ENCODE measurements at regions not wholly inside any gene's neighbourhood (a gene's known extent, or its start where the extent isn't known, plus 50 kb on each side); places are given as distances from the start of the nearest gene placed in this dataset.
"Not testable (repeated sequence)": the region's sequence is repeated elsewhere in the genome, so short reads cannot be mapped to it uniquely, and the experiment has no call there.

DNA sequence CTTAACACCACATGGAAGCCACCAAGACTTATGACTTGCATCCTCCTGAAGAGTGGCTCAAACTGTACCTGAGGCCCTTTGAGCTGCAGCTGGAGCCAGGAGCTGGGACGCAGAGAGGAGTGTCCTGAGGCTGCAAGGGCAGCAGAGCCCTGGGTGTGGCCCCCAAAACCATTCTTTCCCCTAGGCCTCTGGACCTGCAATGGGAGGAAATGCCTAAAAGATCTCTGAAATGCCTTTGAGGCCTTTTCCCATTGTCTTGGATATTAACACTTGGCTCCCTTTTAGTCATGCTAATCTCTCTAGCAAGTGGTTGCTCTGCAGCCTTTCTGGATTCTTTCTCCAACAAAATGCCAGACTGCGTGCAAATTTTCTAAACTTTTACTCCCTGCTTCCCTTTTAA lies 156.1 kb downstream of the SLC38A4 start:
- Histone ChIP-seq H3K4me1 (ENCODE audit: control insufficient read depth, insufficient read depth, low read length) (peaks cover 15% of the 10 kb centered on the region), H3K27me3 (replicated peaks; ENCODE audit: control insufficient read depth, insufficient read depth, low read length) (no peaks in the 10 kb centered on the region), H3K9ac (ENCODE audit: low read length) (no peak overlapping the region), H3K9me3 (ENCODE audit: control insufficient read depth, low read length) (no peaks in the 10 kb centered on the region), H3K4me3 (ENCODE audit: low read length) (no peak overlapping the region), H3K36me3 (ENCODE audit: control insufficient read depth, insufficient read depth, low read length, severe bottlenecking) (no peaks in the 10 kb centered on the region)
- no peak for DNase-seq (ENCODE audit: low read depth)

DNA sequence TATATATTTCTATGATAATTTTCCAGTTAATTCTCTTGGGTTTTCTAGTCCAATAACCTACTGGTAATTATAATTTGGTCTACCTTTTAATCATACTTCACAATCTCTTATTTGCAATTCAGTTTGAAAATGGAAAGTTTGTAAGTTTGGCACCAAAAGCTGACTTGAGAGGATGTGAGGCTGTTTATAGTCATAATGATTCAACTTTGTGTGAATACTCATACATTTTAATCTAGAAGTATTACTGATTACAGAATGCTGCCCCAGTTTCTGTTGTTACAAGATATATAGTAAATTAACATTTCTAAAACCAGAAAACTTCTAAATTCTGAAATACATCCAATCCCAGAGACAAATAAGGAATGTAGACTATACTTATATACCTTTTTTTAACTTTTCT lies 158.2 kb downstream of the SLC38A4 start:
- Histone ChIP-seq H3K4me3 (ENCODE audit: low read length) (no peak overlapping the region), H3K36me3 (ENCODE audit: control insufficient read depth, insufficient read depth, low read length, severe bottlenecking) (no peaks in the 10 kb centered on the region), H3K27me3 (replicated peaks; ENCODE audit: control insufficient read depth, insufficient read depth, low read length) (no peaks in the 10 kb centered on the region), H3K9me3 (ENCODE audit: control insufficient read depth, low read length) (no peaks in the 10 kb centered on the region), H3K4me1 (ENCODE audit: control insufficient read depth, insufficient read depth, low read length) (peaks cover 36% of the 10 kb centered on the region), H3K9ac (ENCODE audit: low read length) (no peak overlapping the region)
- no peak for DNase-seq (ENCODE audit: low read depth)

DNA sequence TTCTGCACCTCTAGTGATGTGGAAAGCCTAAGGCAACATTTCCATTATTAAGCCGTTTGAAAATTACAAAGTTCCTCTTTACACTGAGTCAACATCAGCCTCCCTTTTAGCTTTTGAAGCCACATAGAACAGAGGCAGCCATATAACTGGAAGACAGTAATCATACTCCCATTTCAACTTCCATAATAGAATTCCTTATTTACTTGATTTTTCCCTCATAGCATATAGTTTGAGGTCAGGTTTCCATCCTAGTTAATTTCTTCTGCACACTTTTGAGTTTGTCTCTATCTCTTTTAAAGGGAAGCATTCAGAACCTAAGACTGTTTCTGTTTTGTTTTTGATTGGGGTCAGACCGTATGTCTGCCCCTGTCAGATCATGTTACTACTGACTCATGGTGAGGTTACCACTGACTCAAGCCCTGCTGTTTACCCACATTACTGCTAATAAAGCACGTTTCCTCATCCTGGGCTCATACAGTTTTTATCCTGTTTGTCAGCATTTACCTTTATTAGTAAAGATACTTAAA lies 161.0 kb downstream of the SLC38A4 start:
- Histone ChIP-seq H3K4me3 (ENCODE audit: low read length) (peak overlapping the region; percentile 66), H3K9me3 (ENCODE audit: control insufficient read depth, low read length) (no peaks in the 10 kb centered on the region), H3K27me3 (replicated peaks; ENCODE audit: control insufficient read depth, insufficient read depth, low read length) (no peaks in the 10 kb centered on the region), H3K9ac (ENCODE audit: low read length) (peak overlapping the region; percentile 71), H3K36me3 (ENCODE audit: control insufficient read depth, insufficient read depth, low read length, severe bottlenecking) (no peaks in the 10 kb centered on the region), H3K4me1 (ENCODE audit: control insufficient read depth, insufficient read depth, low read length) (peaks cover 56% of the 10 kb centered on the region)
- DNase-seq (ENCODE audit: low read depth), result peak; percentile 83

DNA sequence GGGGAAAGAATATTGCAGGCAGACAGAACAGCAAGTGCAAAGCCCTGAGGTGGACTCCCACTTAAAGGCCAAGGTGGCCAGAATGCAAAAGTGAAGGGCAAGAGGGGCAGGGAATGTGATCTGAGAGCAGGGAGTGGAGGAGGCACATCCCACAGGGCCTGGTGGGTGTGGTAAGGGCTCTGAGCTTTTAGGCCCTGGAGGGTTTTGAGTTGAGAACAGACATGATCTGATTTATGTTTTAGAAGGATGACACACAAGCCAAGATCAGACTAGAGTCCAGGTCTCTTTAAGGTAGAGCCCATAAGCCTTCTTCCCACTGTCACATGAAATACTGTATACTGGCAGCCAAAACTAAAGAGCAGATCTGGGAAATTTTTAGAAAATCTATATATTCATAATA lies 162.5 kb downstream of the SLC38A4 start:
- no peaks in the 10 kb centered on the region for H3K27me3 ChIP-seq (replicated peaks; ENCODE audit: control insufficient read depth, insufficient read depth, low read length)
- H3K4me1 ChIP-seq (ENCODE audit: control insufficient read depth, insufficient read depth, low read length), result peaks cover 71% of the 10 kb centered on the region
- H3K36me3 ChIP-seq (ENCODE audit: control insufficient read depth, insufficient read depth, low read length, severe bottlenecking), result no peaks in the 10 kb centered on the region
- H3K9ac ChIP-seq (ENCODE audit: low read length), result peak overlapping the region; percentile 71
- no peaks in the 10 kb centered on the region for H3K9me3 ChIP-seq (ENCODE audit: control insufficient read depth, low read length)
- no peak overlapping the region for H3K4me3 ChIP-seq (ENCODE audit: low read length)
- no peak for DNase-seq (ENCODE audit: low read depth)

DNA sequence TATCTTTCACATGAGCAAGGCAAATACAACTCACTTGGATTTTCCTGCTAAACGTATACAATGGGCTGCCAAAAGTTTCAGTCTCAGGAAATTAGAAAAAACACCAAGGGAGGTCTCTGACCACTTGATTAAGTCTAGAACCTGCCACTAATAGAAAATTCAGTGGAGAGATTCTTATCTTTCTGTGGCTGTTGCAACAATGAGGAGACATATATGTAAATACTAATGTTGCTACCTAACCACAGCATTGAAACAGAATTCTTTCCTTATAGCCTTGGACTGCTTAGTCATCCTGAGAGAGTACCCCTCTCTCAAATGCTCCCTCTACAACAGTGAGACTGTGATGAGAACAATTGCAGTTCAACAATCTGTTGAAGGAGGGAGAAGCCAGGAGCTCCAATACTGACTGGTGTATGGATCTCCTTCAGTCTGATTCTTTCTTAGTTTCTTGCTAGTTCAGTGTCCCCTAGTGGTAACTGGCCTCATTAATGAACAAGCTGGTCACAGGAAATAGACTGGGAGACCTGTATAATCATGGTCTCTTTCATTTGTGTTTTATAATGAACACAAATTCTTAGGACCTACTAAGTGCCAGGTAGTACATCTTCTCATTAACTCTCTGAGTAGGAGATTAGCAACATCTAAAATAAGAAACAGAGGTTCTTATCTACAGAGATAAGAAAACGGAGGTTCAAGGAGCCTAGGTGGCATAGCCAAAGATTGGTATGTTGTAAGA lies 164.5 kb downstream of the SLC38A4 start:
- peak; percentile 89 for DNase-seq (ENCODE audit: low read depth)

DNA sequence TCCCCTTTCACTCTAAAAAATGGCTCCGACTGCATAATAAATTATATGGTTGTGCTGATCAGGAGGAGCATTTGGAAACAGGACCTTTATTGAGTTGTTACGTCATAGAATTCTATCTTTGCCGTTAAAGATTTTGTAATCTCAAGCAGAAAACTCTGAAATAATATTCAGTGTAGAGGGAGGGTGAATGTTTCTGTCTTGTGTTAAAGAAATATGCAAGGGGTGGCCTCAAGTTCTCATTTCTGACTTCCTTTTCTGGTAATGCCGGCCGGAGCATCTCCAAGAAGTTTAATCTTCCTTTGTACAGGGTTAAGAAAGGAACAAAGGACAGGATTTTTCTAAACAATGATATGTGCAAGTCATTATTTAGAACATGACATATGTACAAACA lies 165.1 kb downstream of the SLC38A4 start:
- no peaks in the 10 kb centered on the region for H3K36me3 ChIP-seq (ENCODE audit: control insufficient read depth, insufficient read depth, low read length, severe bottlenecking)
- no peaks in the 10 kb centered on the region for H3K9me3 ChIP-seq (ENCODE audit: control insufficient read depth, low read length)
- DNase-seq (ENCODE audit: low read depth), result peak; percentile 67
- no peaks in the 10 kb centered on the region for H3K27me3 ChIP-seq (replicated peaks; ENCODE audit: control insufficient read depth, insufficient read depth, low read length)
- peak overlapping the region; percentile 82 for H3K9ac ChIP-seq (ENCODE audit: low read length)
- peaks cover 84% of the 10 kb centered on the region for H3K4me1 ChIP-seq (ENCODE audit: control insufficient read depth, insufficient read depth, low read length)
- H3K4me3 ChIP-seq (ENCODE audit: low read length), result peak overlapping the region; percentile 62

More for the DNA sequence above, 164.5 kb downstream of the SLC38A4 start:
- H3K36me3 ChIP-seq (ENCODE audit: control insufficient read depth, insufficient read depth, low read length, severe bottlenecking), result no peaks in the 10 kb centered on the region
- peak overlapping the region; percentile 82 for H3K9ac ChIP-seq (ENCODE audit: low read length)
- H3K4me3 ChIP-seq (ENCODE audit: low read length), result peak overlapping the region; percentile 62
- no peaks in the 10 kb centered on the region for H3K27me3 ChIP-seq (replicated peaks; ENCODE audit: control insufficient read depth, insufficient read depth, low read length)
- H3K9me3 ChIP-seq (ENCODE audit: control insufficient read depth, low read length), result no peaks in the 10 kb centered on the region
- H3K4me1 ChIP-seq (ENCODE audit: control insufficient read depth, insufficient read depth, low read length), result peaks cover 84% of the 10 kb centered on the region

DNA sequence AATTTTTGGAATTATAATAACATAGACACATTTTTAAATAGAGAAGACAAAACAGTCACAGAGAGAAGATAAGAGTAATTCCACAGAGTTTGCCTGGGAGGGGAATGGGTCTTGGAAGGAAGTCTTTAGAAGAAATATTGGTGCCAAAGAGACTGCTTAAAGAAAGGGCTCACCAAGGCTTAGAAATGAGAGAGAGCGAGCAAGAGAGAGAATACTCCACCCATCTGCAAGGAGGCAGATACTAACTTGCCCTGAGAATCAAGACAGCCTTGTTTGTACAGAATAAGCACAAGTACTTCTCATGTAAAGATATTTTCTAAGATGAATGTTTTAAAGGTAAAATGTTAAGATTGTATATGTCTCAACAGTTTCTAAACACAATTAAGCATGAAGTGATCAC lies 165.5 kb downstream of the SLC38A4 start:
- no peaks in the 10 kb centered on the region for H3K36me3 ChIP-seq (ENCODE audit: control insufficient read depth, insufficient read depth, low read length, severe bottlenecking)
- H3K4me3 ChIP-seq (ENCODE audit: low read length), result peak overlapping the region; percentile 62
- no peaks in the 10 kb centered on the region for H3K9me3 ChIP-seq (ENCODE audit: control insufficient read depth, low read length)
- H3K27me3 ChIP-seq (replicated peaks; ENCODE audit: control insufficient read depth, insufficient read depth, low read length), result no peaks in the 10 kb centered on the region
- H3K4me1 ChIP-seq (ENCODE audit: control insufficient read depth, insufficient read depth, low read length), result peaks cover 80% of the 10 kb centered on the region
- peak; percentile 33 for DNase-seq (ENCODE audit: low read depth)
- H3K9ac ChIP-seq (ENCODE audit: low read length), result peak overlapping the region; percentile 82

DNA sequence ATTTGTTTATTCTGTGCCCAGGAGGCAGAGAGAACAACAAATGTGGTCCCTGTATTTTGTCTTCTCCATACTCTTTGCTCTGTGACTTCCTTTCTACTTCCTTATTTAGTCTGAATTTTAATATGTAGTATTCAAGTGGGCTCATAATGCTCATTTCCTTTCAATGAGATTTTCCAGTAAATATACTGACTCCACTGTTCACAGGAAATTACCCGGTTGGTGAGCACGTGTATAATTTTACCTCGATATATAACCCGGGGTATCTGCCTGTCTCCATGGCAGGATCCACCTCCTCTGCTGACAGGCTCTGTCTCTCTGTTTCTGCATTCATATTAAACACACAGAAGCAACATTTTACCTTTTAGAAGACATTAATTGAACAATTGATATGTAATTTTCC lies 166.0 kb downstream of the SLC38A4 start:
- Histone ChIP-seq H3K9me3 (ENCODE audit: control insufficient read depth, low read length) (no peaks in the 10 kb centered on the region), H3K27me3 (replicated peaks; ENCODE audit: control insufficient read depth, insufficient read depth, low read length) (no peaks in the 10 kb centered on the region), H3K36me3 (ENCODE audit: control insufficient read depth, insufficient read depth, low read length, severe bottlenecking) (no peaks in the 10 kb centered on the region), H3K4me1 (ENCODE audit: control insufficient read depth, insufficient read depth, low read length) (peaks cover 76% of the 10 kb centered on the region), H3K4me3 (ENCODE audit: low read length) (peak overlapping the region; percentile 62), H3K9ac (ENCODE audit: low read length) (peak overlapping the region; percentile 82)
- DNase-seq (ENCODE audit: low read depth), result no peak

DNA sequence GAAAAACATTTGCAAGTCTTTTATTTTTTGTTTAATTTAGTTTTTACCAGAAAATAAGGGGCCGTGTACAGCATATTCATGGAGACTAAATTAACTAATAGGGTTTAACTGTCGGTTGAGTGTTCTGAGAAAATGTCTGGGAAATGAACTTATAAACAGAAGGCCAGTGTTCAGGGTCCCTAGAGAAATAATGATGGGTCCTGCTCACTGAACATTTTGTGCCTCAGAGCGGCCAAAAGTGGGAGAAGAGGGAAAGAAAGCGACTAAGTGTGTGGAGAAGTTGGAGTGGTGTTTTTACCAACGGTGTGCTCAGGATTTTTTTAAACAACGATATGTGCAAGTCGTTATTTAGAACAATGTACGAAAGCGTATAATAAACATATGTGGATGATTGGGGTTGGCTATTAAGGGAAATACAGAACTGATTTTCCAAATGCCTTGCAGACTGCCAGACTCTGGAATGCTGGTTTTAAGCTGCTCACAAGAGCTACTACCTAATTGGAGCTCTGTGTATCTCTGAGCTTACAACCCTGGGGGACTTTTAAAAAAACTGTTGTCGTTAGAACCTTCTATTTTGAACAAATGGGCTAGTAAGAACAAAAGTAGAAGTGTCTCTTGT lies 166.7 kb downstream of the SLC38A4 start:
- peak; percentile 39 for DNase-seq (ENCODE audit: low read depth)
- peaks cover 69% of the 10 kb centered on the region for H3K4me1 ChIP-seq (ENCODE audit: control insufficient read depth, insufficient read depth, low read length)
- H3K36me3 ChIP-seq (ENCODE audit: control insufficient read depth, insufficient read depth, low read length, severe bottlenecking), result no peaks in the 10 kb centered on the region
- H3K27me3 ChIP-seq (replicated peaks; ENCODE audit: control insufficient read depth, insufficient read depth, low read length), result no peaks in the 10 kb centered on the region
- H3K9ac ChIP-seq (ENCODE audit: low read length), result peak overlapping the region; percentile 82
- H3K9me3 ChIP-seq (ENCODE audit: control insufficient read depth, low read length), result no peaks in the 10 kb centered on the region
- H3K4me3 ChIP-seq (ENCODE audit: low read length), result peak overlapping the region; percentile 62

DNA sequence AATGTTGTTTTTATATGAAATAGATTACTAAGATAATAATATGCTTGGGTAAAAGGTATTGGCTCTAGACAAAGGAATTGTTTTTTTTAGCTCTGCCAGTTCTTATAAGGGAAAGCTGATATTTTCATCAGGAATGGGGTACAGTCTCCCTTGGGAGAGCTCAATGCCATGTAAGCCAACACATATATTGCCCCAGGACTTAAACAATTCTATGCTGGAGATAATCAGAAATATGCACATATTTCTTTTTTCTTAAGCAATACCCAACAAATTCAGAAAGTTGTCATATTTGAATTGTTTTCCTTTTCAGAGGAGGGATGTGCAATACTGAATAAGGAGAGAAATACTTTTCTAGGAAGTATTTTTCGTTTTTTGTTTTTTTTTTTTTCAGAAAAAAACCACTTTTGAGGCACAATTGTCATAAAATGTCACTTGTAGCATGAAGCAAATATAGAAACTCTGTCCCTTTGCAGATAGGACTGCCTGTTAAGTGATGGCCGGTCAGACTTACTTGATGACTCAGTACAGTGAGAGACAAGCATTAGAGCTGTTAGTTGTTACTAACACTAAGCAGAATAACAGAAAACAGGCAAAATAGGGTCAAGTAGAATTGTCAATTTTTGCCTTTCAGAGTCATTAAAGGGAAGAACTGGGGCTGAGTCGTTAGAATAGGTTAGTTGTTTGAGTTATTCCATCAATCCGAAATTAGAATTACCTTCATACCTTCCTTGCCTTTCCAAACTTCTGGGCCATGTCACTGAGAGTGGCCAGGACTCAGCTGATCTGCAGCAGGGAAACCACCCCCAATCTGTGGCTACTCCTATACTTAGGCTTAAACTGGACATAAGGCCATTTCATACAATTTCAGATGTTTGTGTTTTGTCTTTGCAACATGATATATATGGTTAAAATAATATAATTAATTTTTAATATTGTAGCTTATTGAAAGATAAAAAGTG lies 168.1 kb downstream of the SLC38A4 start:
- H3K27me3 ChIP-seq (replicated peaks; ENCODE audit: control insufficient read depth, insufficient read depth, low read length), result no peaks in the 10 kb centered on the region
- H3K9ac ChIP-seq (ENCODE audit: low read length), result peak overlapping the region; percentile 82
- H3K4me3 ChIP-seq (ENCODE audit: low read length), result no peak overlapping the region
- peaks cover 55% of the 10 kb centered on the region for H3K4me1 ChIP-seq (ENCODE audit: control insufficient read depth, insufficient read depth, low read length)
- H3K36me3 ChIP-seq (ENCODE audit: control insufficient read depth, insufficient read depth, low read length, severe bottlenecking), result no peaks in the 10 kb centered on the region
- no peaks in the 10 kb centered on the region for H3K9me3 ChIP-seq (ENCODE audit: control insufficient read depth, low read length)
- DNase-seq (ENCODE audit: low read depth), result peak; percentile 80

DNA sequence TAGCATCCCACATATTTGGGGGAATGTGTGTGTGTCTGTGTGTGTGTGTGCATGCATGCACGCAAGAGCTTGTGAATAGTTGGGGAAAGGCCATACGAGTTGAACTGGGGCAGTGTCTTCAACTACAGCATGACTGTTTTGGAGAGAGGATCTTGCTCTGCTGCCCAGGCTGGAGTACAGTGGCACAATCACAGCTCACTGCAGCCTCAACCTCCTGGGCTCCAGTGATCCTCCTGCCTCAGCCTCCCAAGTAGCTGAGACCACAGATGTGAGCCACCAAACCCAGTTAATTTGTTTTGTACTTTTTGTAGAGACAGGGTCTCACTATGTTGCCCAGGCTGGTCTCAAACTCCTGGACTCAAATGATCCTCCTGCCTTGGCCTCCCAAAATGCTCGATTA lies 169.8 kb downstream of the SLC38A4 start:
- not testable (repeated sequence) for H3K4me3 ChIP-seq (ENCODE audit: low read length); H3K36me3 ChIP-seq (ENCODE audit: control insufficient read depth, insufficient read depth, low read length, severe bottlenecking); DNase-seq (ENCODE audit: low read depth); H3K27me3 ChIP-seq (replicated peaks; ENCODE audit: control insufficient read depth, insufficient read depth, low read length); H3K9ac ChIP-seq (ENCODE audit: low read length); H3K9me3 ChIP-seq (ENCODE audit: control insufficient read depth, low read length)
- H3K4me1 ChIP-seq (ENCODE audit: control insufficient read depth, insufficient read depth, low read length), result peaks cover 46% of the 10 kb centered on the region

Measured in adipocyte (in vitro differentiated cells).